ENCODE measurements at regions not wholly inside any gene's neighbourhood (a gene's known extent, or its start where the extent isn't known, plus 50 kb on each side); places are given as distances from the start of the nearest gene placed in this dataset.
"Not testable (repeated sequence)": the region's sequence is repeated elsewhere in the genome, so short reads cannot be mapped to it uniquely, and the experiment has no call there.

GRCh38 chr17:72382971-72383722 is 262.3 kb downstream of the SOX9 start:
- Histone ChIP-seq H3K9me3 (ENCODE audit: severe bottlenecking) (no peaks in the 10 kb centered on the region), H3K27ac (no peak overlapping the region), H3K27me3 (ENCODE audit: insufficient read depth, low read depth, severe bottlenecking) (no peaks in the 10 kb centered on the region), H3K36me3 (no peaks in the 10 kb centered on the region), H3K4me3 (ENCODE audit: low read depth, low read length) (no peak overlapping the region)
- DNase-seq = no peak
- no peak for TF ChIP-seq CTCF (IDR thresholded peaks at IDR 0.05; ENCODE audit: low read depth, low read length)

- no peak for DNase-seq
- Histone ChIP-seq H3K4me3 (ENCODE audit: low read depth, low read length) (no peak overlapping the region), H3K36me3 (no peaks in the 10 kb centered on the region), H3K27ac (no peak overlapping the region), H3K9me3 (ENCODE audit: severe bottlenecking) (no peaks in the 10 kb centered on the region), H3K27me3 (ENCODE audit: insufficient read depth, low read depth, severe bottlenecking) (no peaks in the 10 kb centered on the region)
- no peak for TF ChIP-seq CTCF (IDR thresholded peaks at IDR 0.05; ENCODE audit: low read depth, low read length)
These were observed 264.7 kb downstream of the SOX9 start for GRCh38 chr17:72385475-72385874.

GRCh38 chr17:72386173-72386572 is 265.4 kb downstream of the SOX9 start:
- not testable (repeated sequence) for H3K27ac ChIP-seq; H3K4me3 ChIP-seq (ENCODE audit: low read depth, low read length); DNase-seq; H3K36me3 ChIP-seq; H3K27me3 ChIP-seq (ENCODE audit: insufficient read depth, low read depth, severe bottlenecking); H3K9me3 ChIP-seq (ENCODE audit: severe bottlenecking)

- no peak for DNase-seq
- no peak for TF ChIP-seq CTCF (IDR thresholded peaks at IDR 0.05; ENCODE audit: low read depth, low read length)
- H3K4me3 ChIP-seq (ENCODE audit: low read depth, low read length) = no peak overlapping the region
- H3K27ac ChIP-seq = no peak overlapping the region
- H3K27me3 ChIP-seq (ENCODE audit: insufficient read depth, low read depth, severe bottlenecking) = no peaks in the 10 kb centered on the region
- H3K9me3 ChIP-seq (ENCODE audit: severe bottlenecking) = no peaks in the 10 kb centered on the region
- no peaks in the 10 kb centered on the region for H3K36me3 ChIP-seq
These were observed 265.9 kb downstream of the SOX9 start for GRCh38 chr17:72386619-72387237.

GRCh38 chr17:72387487-72387886 is 266.7 kb downstream of the SOX9 start:
- no peaks in the 10 kb centered on the region for H3K36me3 ChIP-seq
- no peak overlapping the region for H3K27ac ChIP-seq
- no peak for DNase-seq
- no peak for TF ChIP-seq CTCF (IDR thresholded peaks at IDR 0.05; ENCODE audit: low read depth, low read length)
- no peaks in the 10 kb centered on the region for H3K27me3 ChIP-seq (ENCODE audit: insufficient read depth, low read depth, severe bottlenecking)
- H3K4me3 ChIP-seq (ENCODE audit: low read depth, low read length) = no peak overlapping the region
- no peaks in the 10 kb centered on the region for H3K9me3 ChIP-seq (ENCODE audit: severe bottlenecking)

- H3K9me3 ChIP-seq (ENCODE audit: severe bottlenecking) = no peaks in the 10 kb centered on the region
- no peak overlapping the region for H3K27ac ChIP-seq
- no peaks in the 10 kb centered on the region for H3K27me3 ChIP-seq (ENCODE audit: insufficient read depth, low read depth, severe bottlenecking)
- no peak overlapping the region for H3K4me3 ChIP-seq (ENCODE audit: low read depth, low read length)
- no peaks in the 10 kb centered on the region for H3K36me3 ChIP-seq
- DNase-seq = no peak
- no peak for TF ChIP-seq CTCF (IDR thresholded peaks at IDR 0.05; ENCODE audit: low read depth, low read length)
These were observed 267.1 kb downstream of the SOX9 start for GRCh38 chr17:72387969-72388368.

Data from WERI-Rb-1 (cell line).